ENCODE measurements at regions not wholly inside any gene's neighbourhood (a gene's known extent, or its start where the extent isn't known, plus 50 kb on each side); places are given as distances from the start of the nearest gene placed in this dataset.

- no peak for DNase-seq (ENCODE audit: low read depth)
Measured at GRCh38 chr9:80635065-80635464, 1054.3 kb downstream of the TLE1 start.

GRCh38 chr9:80632041-80632440 is 1057.3 kb downstream of the TLE1 start:
- DNase-seq (ENCODE audit: low read depth), result no peak

- no peak for DNase-seq (ENCODE audit: low read depth)
Measured at GRCh38 chr9:80622508-80622907, 1050.7 kb downstream of the TLE4 start.

- DNase-seq (ENCODE audit: low read depth), result no peak
Measured at GRCh38 chr9:80619356-80619755, 1047.6 kb downstream of the TLE4 start.

GRCh38 chr9:80615964-80616363 is 1044.2 kb downstream of the TLE4 start:
- DNase-seq (ENCODE audit: low read depth), result no peak

- no peak for DNase-seq (ENCODE audit: low read depth)
Measured at GRCh38 chr9:80605793-80606192, 1034.0 kb downstream of the TLE4 start.

GRCh38 chr9:80605129-80605528 is 1033.4 kb downstream of the TLE4 start:
- DNase-seq (ENCODE audit: low read depth), result no peak

GRCh38 chr9:80602291-80602690 is 1030.5 kb downstream of the TLE4 start:
- no peak for DNase-seq (ENCODE audit: low read depth)

GRCh38 chr9:80596579-80596978 is 1024.8 kb downstream of the TLE4 start:
- DNase-seq (ENCODE audit: low read depth), result no peak

- DNase-seq (ENCODE audit: low read depth), result no peak
Measured at GRCh38 chr9:80595192-80595591, 1023.4 kb downstream of the TLE4 start.

- DNase-seq (ENCODE audit: low read depth), result no peak
Measured at GRCh38 chr9:80592413-80592812, 1020.6 kb downstream of the TLE4 start.

GRCh38 chr9:80586786-80587330 is 1015.1 kb downstream of the TLE4 start:
- no peak for DNase-seq (ENCODE audit: low read depth)

- DNase-seq (ENCODE audit: low read depth), result no peak
Measured at GRCh38 chr9:80571953-80572352, 1000.2 kb downstream of the TLE4 start.

GRCh38 chr9:80569236-80569635 is 997.5 kb downstream of the TLE4 start:
- DNase-seq (ENCODE audit: low read depth), result no peak

GRCh38 chr9:80561526-80561925 is 989.8 kb downstream of the TLE4 start:
- no peak for DNase-seq (ENCODE audit: low read depth)

- no peak for DNase-seq (ENCODE audit: low read depth)
Measured at GRCh38 chr9:80560976-80561375, 989.2 kb downstream of the TLE4 start.

- DNase-seq (ENCODE audit: low read depth), result no peak
Measured at GRCh38 chr9:80557256-80557655, 985.5 kb downstream of the TLE4 start.

GRCh38 chr9:80556631-80557030 is 984.9 kb downstream of the TLE4 start:
- DNase-seq (ENCODE audit: low read depth), result no peak

GRCh38 chr9:80555782-80556325 is 984.1 kb downstream of the TLE4 start:
- DNase-seq (ENCODE audit: low read depth), result no peak

- DNase-seq (ENCODE audit: low read depth), result no peak
Measured at GRCh38 chr9:80554856-80555255, 983.1 kb downstream of the TLE4 start.

- DNase-seq (ENCODE audit: low read depth), result no peak
Measured at GRCh38 chr9:80554301-80554700, 982.5 kb downstream of the TLE4 start.

GRCh38 chr9:80552931-80553330 is 981.2 kb downstream of the TLE4 start:
- no peak for DNase-seq (ENCODE audit: low read depth)

GRCh38 chr9:80550181-80550580 is 978.4 kb downstream of the TLE4 start:
- no peak for DNase-seq (ENCODE audit: low read depth)

GRCh38 chr9:80547613-80548012 is 975.8 kb downstream of the TLE4 start:
- no peak for DNase-seq (ENCODE audit: low read depth)

GRCh38 chr9:80540387-80540786 is 968.6 kb downstream of the TLE4 start:
- no peak for DNase-seq (ENCODE audit: low read depth)
